HG03066 (cell line): ENCODE measurements at regions not wholly inside any gene's neighbourhood (a gene's known extent, or its start where the extent isn't known, plus 50 kb on each side); places are given as distances from the start of the nearest gene placed in this dataset.

Experiments
- ATAC-seq: cut with Tn5 transposase; IDR thresholded peaks from one replicate; pipeline ENCODE4 v1.9.1; 2021; ENCODE audit warnings: low read depth; ENCODE audit not compliant: unreplicated experiment

DNA sequence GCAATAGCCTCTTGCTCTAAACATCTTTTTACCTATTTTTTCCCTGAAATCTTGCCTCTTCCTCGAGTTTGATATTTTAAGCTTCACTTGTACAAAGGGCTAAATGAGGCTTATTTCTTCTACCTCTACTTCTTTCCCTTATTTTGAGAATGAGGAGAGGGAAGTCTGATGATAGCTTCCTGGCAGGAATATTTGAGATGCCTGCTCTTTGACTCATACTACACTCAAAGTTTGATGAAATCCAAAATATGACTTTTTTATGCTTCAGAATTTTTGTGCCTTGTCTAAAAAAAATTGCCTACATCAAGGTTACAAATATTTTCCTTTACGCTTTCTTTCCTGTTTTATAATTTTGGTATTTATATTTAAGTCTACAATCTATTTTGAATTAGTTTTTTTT is 624.4 kb upstream of the PLXNA2 start:
- no peak for ATAC-seq

DNA sequence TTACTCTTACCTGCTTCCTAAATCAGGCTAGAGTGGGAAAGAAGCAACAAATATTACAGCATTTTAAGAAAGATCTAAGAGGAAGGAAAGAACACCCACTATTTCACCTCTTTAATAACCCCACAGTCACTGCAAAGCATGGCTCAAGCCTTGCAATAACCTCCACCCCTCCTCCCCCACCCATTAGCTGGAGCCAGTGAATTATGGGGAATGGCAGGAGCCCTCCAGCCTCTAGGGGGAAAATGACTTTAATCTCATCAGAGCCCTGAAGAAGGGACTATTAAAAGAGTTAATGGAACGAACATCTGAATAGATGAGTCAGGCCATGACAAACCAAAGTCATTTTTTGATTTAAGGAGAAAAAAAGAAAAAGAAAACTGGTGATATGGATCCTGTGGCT is 630.7 kb upstream of the PLXNA2 start:
- ATAC-seq = no peak

DNA sequence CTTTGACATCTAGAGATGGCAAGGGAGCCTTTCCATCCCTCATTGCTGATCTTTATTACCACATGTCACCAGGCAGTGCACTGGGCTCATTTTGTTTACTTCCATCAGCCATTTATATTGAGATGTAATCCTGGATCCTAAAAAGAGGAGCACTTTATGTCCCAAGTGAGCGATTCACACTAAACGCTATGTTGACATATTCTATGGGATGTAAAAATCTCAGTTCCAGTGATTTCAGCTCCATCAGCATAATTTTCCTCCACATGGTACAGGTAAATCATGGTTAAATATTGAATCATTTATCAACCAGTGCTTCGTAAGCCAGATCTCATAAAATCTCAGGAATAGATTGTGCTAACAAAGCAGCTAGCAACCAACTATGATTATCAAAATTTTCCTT is 634.8 kb upstream of the PLXNA2 start:
- ATAC-seq = no peak

DNA sequence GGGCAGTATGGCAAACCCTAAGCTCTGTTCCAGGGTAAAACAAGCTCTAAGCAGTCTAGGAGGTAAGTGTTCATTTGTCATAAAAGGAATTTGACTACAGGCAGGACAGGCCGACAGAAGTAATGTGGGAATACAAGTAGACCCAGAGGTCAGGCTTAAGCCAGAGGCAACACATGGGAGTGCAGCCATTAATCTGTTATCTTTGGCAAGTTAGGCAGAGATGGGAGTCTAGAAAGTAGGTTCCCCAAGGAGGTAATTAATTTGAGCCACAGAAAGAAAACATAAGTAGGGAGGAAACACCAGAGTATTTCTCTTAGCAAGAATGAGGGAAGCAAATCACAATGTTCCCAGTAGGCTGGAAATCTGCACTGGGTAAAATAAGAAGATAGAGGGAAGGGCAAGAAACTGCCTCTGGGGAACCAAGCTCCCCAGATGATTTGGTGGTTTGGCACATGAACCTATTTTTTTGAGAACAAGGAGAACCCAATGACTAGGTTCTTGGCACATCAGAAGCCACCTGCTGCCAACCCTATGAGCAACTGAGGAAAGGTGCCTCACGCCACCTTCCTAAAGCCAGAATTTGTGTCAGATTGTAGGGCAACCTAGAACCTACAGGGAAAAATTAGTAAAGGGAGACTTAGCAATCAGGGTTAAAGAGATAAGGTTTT is 636.4 kb upstream of the PLXNA2 start:
- ATAC-seq = no peak

DNA sequence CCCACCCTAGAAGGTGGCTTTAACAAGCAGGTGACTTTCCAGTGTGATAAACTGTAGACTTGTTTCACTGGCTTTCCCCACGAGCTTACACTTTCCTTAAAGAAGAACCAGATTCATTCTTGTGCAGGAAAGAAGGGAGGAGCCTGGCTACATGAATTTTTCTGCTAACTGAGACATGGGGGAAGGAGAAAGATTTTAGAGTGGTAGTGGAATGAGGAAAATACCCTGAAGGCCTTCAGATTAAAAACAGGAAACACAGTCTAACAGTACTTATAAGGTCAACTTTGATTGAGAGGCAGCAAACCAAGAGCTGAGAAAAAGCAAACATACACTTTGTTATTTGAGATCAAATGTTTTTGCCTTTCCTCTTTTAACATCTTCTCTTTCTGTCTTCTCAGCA is 640.9 kb upstream of the PLXNA2 start:
- no peak for ATAC-seq

DNA sequence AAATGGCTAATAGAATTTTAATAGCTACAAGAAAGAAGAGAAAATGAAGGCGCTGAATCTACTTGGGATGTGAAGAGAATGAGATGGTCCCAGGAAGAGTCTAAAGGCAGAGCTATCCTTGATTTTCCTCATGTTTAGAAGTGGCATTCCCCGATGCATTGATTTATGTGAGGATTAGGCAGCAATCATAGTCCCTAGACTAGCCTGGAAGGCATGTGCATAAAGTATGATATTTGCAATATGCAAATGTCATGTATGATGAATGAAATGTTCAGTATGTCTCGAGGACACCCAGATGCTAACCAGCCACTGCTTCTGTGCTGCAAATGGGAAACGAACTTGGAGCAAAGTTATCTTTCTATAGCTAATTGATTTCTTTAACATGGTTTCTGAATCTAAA is 641.5 kb upstream of the PLXNA2 start:
- no peak for ATAC-seq

DNA sequence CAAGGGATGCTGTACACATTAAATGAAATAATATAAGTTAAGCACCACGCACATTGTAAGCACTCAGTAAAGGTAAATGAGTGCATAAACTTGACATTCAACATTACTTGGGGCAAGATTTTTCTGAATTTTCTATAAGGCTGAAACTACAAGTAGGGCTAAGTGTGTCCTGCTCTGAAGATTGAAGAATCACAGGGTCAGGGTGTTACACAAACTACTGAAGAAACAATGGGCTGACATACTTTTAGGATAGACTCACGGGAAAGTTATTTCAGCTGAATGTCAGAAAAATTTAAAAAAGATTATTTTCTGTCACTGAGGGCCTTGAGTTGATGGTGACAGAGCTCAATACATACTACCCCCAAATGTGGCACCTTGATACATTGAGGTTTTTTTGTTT is 644.2 kb upstream of the PLXNA2 start:
- ATAC-seq = no peak

DNA sequence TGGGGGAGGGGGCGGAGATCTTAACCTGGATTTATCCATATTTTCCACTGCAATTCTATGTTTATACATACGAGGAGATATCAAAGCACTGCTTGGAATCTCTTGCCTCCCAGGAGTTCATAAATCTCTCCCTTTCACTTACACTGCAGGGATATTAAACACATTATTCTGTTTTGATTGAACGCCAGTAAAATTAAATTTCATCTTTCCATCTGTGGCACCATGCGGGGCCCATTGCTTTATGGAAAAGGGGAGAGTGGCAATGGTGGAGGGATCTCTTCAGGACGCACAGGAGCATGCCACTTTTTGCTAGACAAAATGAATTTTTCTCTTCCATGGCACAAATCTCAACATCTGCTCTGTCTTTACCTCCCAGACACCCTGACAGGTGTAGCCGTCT is 648.0 kb upstream of the PLXNA2 start:
- ATAC-seq = no peak

DNA sequence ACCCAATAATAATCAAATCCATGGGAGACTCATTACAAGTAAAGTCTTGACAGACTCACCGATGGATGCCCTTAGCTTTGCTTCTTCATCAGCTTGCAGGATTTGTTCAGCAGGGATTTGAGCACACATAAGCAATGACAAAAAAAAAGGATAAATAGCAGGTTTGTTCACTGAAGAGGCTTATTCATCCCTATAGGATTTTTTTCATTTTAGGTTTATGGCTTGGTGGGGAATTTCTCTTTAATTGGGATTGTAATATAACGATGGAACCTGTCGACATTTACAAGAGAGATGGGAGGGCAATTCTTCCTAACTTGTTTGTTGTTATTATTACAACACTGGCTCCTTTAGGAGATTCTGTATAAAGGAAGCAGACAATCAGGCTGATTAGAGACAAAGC is 649.1 kb upstream of the PLXNA2 start:
- no peak for ATAC-seq

DNA sequence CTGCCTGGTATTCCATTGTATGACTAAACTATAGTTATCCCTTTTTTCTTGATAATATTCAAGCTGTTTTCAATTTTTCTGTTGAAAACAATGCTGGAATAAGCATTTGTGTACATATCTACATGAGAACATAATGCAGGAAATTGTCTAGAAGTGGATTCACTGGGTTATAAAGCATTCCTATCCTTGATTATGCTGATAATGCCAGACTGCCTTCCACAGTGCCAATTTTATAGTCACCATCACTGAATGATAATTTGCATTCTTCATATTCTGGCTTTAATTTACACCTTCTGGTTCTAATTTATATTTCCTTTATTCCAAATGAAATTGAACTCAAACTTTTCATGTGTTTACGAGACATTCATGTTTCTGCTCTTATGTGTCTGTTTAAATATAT is 651.0 kb upstream of the PLXNA2 start:
- ATAC-seq = no peak

DNA sequence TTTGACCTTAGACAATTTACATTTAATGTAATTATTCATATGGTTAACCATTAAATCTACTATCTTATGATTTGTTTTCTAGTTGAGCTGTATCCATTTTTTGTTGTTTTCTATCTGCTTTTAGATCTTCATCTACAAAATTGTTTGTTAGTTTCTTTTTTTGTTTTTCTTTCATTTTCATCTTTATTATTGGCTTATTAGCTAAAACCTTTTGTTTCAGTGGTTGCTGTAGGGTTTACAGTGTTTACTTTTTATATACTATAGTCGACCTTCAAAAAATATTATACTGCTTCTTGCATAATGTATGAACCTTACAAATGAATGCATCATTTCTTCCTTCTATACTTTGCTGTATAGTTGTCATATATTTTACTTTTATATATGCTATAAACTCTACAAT is 651.6 kb upstream of the PLXNA2 start:
- no peak for ATAC-seq

DNA sequence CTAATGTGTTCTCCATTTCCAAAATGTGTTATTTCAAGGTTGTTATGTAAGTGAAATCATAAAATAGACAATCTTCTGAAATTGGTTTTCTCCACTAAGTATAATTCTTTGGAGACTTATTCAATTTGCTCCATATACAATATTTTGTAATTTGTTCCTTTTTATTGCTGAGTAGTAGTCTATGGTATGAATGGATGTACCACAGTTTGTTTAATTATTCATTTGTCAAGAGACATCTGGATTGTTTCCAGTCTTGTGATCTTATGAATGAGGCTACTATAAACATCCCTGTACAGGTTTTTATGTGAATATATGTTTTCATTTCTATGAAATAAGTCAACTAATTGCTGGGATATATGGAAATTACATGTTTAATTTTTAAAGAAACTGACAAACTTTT is 652.6 kb upstream of the PLXNA2 start:
- ATAC-seq = no peak

DNA sequence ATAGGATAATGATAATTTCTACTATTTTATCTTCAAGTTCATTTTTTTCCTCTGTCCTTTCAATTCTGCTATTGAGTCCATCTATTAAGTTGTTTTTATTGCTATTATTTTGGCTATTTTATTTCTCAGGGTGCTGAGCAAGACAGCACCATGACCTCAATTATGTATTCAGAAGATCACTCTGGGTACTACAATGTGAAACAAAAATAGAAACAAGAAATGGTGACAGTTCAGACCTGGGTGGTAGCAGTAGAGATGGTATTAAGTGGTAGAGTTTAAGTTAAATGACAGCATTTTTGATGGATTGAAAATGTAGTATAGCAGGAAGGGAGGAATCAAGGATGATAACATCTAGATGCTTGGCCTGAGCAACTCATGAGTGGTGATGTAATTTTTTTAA is 655.3 kb upstream of the PLXNA2 start:
- ATAC-seq = no peak

DNA sequence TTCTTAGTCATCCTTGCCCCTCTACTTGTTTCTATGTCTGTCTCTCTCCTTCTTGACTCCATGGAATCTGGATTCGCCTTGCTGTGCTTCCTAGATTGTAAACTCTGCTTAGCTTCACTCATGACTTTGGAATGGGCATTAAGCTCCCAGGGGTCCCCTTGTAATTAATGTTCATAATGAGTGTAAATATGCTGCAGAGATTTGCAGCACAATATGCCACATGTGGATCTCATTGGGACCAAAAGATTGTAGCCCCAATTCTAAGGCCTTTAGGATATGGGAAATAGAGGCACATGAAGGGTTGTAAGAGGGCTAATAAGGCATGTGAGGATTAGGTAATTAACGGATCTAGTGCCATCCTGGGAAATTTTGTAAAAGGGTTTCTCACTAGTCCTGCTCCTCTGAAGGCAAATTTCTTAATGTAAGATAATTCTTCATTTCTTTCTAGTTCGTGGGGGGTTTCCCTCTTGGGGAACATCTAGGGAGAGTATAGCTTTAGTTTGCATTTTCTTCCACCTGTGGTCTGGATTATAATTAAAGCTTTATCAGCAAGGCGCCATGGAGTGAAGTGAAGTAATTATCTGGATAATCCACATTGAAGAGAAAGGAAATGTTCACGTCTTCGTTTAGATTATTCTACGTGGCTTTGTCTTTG is 659.2 kb upstream of the PLXNA2 start:
- no peak for ATAC-seq

DNA sequence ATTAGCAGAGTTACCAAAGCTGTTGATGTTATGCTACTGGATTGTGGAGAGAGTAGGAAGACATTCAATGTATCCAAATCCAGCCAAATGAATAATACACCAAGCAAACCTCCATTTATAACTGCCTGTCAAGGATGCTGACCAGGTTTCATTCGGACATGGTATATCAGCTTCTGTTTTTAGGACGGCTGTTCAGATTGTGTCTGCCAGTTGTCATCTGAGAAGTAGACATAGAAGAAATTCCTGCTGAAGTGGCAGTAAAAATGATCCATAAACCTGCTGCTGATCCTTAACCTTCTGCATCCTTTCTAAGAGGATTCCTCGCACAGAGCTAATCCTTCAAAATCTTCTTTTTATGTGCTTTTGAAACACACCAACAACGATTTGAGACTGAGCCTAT is 663.6 kb upstream of the PLXNA2 start:
- no peak for ATAC-seq

DNA sequence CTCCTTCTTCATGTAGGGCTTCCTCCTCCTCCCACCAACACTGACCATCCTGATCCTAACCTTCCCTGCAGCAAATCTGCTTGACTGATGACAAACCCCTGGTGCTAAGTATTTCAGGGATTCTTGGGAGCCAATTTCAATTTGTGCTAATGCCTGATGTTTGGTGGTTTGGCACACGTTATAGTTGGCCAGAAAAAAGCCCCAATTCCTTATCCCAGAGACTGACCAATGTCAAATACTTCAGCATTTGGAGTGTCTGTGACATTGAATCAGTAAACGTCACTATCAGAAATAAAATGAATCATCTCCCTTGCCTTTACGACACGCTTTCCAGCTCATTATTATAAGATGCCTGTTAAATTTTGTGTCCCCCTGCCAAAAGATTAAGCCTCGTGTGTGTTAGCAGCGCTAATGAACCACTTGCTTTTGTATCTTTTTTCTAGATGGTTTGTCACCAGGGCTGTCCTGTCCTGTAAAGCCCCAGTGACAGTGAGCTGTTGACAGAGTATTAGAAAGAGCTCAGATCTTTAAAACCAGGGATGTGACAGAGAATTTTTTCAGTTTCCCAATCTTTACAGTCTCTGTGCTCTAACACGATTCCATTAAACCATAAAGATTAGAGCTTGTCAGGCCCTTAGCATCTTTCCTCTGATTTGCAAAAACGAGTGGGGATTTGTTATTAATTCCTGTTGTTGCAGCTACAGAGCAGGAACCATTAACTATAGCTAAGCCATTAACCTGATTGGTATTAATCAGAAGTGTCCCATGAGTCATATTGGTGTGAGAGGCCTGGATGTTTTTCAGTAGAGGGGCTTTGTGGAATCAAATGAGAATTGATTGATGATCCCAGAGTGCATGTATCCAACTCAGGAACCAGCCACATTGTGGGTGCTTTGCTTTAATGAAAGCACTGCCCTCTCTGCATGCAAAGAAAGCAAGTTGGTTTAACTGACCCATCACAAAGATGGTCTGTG is 665.1 kb upstream of the PLXNA2 start:
- ATAC-seq = no peak

DNA sequence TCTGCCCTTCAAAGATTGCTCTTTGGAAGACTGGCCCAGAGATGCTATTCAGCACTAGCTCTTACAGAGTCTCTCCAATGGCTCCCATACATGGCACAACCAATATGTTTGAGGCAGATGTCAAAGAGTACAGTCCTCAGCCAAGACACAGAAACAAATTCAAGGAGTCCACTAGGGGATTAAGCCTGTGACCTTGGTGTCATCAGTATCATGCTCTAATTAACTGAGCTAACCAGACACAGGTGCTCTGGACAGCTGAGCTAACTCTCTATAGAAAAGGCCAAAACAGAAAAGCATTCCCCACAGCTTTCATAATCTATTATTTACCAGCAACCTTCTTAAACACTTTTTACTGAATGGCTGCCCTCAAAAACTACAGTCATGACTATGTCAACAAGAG is 666.0 kb upstream of the PLXNA2 start:
- ATAC-seq = no peak

DNA sequence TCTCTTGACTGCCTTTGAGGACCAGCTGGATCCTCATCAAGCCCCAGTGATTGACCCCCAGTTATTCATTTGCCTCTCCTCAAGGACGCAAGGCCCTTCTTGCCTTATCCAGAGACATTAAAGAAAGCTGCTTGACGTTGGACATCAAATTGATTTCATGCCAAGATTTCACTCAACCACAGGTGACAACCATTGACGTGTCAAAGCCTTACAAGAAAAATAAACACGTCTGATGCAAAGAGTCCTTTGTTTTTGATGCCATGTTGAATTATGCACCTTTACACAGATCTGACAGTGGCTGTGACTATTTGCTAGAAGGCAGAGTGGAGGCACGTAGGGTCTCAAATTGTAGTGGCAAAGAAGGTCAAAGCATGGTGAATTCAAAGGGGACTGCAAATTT is 666.2 kb upstream of the CAMK1G start:
- no peak for ATAC-seq

DNA sequence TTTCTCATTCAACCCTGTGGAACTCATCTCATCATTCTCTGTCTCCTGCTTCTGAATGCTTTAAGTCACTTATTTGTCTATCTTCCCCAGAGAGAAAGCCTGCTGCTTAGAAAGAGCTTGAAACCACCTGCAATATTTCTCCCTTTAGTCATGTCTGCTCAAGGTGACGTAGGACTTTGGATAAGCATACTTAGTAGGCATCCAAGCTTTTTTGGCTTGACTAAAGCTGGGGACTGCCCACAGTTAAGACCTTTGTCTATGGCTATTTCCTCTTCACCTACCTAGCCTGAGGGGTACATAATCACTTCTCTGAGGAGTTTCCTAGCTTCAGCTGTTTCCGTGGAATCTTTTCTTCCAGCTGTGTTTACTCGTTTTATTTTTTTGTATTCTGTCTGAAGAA is 665.8 kb upstream of the CAMK1G start:
- ATAC-seq = no peak

DNA sequence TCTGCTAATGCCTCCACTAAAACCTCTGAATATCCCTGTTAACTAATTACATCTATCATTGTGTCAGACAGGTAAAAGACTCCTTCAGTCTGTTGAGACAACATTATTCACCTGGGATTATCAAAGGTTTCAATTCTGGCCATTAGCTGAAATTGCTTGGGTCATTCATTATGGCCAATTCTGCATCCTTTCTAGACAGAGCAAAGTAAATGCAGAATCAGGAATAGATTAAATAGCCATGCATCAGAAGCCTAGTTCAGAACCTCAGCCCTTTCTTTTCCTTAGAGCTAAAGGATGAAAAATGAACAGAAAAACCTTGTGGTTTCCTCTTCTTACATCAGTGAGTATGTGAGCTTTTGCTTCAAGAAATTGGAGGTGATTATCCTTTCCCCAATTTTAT is 665.4 kb upstream of the CAMK1G start:
- ATAC-seq = no peak

DNA sequence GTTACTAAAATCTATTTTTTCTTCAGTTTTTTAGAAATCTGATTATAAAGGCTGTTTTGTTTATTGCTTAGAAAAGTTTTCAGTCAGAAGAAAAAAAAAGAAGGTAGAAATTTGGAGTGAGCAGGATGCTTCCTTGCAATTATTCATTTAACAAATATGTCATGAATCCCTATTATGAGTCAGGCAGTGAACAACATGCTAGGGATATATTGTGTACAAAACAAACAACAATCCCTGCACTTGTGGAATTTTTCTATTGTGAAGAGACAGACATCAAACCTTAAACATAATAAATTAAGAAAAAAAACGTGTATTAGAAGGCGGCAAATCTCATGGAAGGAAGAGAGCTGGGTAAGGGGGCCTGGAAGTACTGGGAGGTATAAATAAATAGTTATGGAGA is 664.1 kb upstream of the CAMK1G start:
- no peak for ATAC-seq

DNA sequence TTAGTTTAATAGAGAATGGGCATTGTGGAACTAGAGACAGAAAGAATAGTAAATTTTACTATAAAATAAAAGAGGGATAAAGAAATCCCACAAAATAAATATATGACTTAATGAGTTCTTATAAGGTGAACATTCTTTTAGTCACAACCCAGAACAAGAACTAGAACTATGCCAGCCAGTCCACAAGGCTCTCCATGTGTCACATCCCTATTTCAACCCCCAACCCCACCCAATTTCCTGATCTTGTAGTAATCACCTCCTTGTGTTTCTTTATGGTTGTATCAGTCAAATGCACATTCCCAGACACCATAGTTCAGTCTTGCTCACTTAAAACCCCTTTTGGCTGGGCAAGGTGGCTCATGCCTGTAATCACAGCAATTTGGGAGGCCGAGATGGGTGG is 662.3 kb upstream of the CAMK1G start:
- no peak for ATAC-seq
